ENCODE measurements at regions not wholly inside any gene's neighbourhood (a gene's known extent, or its start where the extent isn't known, plus 50 kb on each side); places are given as distances from the start of the nearest gene placed in this dataset.
"Not testable (repeated sequence)": the region's sequence is repeated elsewhere in the genome, so short reads cannot be mapped to it uniquely, and the experiment has no call there.

DNA sequence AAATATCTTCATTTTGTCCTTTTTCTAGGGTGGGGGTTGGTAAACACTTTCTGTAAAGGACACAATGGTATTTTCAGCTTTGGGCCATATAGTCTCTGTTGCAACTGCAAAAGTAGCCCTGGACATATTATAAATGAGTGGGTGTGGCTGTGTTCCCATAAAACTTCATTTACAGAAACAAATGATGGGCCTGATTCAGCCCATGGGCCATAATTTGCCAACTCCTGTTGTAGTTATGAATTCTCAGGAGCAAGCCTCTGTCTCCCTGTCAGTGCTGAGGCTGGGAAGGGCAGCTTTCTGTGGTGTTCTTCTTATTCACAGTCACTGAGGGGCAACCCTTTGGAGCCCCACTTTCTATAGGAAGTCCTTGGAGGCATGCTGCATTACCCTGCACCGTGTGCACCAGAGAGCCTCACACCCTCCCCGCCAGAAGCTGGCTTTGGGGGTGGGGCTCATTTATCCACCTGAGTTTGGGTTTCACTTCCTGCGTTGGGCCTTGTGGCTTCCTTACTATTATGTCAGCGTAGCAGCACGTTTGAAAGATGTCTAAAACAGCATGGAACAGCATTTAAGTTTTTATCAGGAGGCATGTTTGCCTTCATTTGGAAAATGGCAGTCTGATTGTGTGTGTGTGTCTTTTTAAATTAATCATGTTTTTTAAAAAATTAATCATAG, 60.8 kb upstream of the FAN1 start:
- DNase-seq = not testable (repeated sequence)

DNA sequence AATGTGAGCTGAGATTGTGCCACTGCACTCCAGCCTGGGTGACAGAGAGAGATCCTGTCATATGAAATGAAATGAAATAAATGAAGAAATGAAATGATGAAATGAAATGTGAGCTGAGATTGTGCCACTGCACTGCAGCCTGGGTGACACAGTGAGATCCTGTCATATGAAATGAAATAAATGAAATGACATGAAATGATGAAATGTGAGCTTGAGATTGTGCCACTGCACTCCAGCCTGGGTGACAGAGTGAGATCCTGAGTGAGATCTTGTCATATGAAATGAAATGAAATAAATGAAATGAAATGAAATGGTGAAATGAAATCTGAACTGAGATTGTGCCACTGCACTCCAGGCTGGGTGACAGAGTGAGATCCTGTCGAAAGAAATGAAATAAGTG, 58.2 kb upstream of the FAN1 start:
- not testable (repeated sequence) for DNase-seq
